Endothelial cell of umbilical vein (primary cell): ENCODE measurements at regions not wholly inside any gene's neighbourhood (a gene's known extent, or its start where the extent isn't known, plus 50 kb on each side); places are given as distances from the start of the nearest gene placed in this dataset.

Source experiments
- BruUV-seq: library from RNA; stranded (reverse); fragments of 400-500 nt; replicated peaks from 2 replicates; lab custom pipeline; 2021; lab: Mats Ljungman, UMichigan
- CTCF ChIA-PET: fragments of 300-600, 350-600 bp; sonication (Branson Sonifier 250); formaldehyde crosslinking; loops from one replicate; lab custom pipeline; 2021; ENCODE audit warnings: antibody characterized with exemption, inconsistent platforms; lab: Charles Lee
- POLR2A ChIA-PET: fragments of 300-600, 350-600 bp; sonication (Branson Sonifier 250); formaldehyde crosslinking; loops from one replicate; lab custom pipeline; 2021; ENCODE audit warnings: antibody characterized with exemption, inconsistent platforms; lab: Charles Lee
- DNase-seq: peaks from one replicate; pipeline ENCODE4 v3.0.0-alpha.2; 2011; ENCODE audit warnings: low read depth, low spot score
- FAIRE-seq: peaks from 2 replicates; lab custom pipeline; 2011; peaks lifted over from hg19 to GRCh38; lab: Jason Lieb, UNC
- H2AFZ ChIP-seq: 2 replicates; pipeline ENCODE4 v1.6.0; 2012; ENCODE audit warnings: low read depth, low read length, control low read depth, inconsistent platforms
- H3K27ac ChIP-seq: 2 replicates; pipeline ENCODE4 v1.5.1; 2011; ENCODE audit warnings: low read depth, mild to moderate bottlenecking, control low read depth, low read length, moderate library complexity; ENCODE audit not compliant: insufficient read depth
- H3K27me3 ChIP-seq, 2 experiments: 2 replicates each; pipeline versions ENCODE4 v1.6.0 to v1.6.1; 2011; ENCODE audit warnings: low read length in 2 of 2, mixed read lengths in 1 of 2; ENCODE audit not compliant: control insufficient read depth in 2 of 2, insufficient read depth in 2 of 2
- H3K36me3 ChIP-seq, 2 experiments: 2 replicates in 1 of 2; 3 replicates in 1 of 2; pipeline ENCODE4 v1.5.1; 2011; ENCODE audit warnings: low read length in 2 of 2, mild to moderate bottlenecking in 1 of 2, moderate library complexity in 1 of 2; ENCODE audit not compliant: control insufficient read depth in 2 of 2, insufficient read depth in 2 of 2; ENCODE audit errors: extremely low read depth in 1 of 2
- H3K4me1 ChIP-seq: 3 replicates; pipeline ENCODE4 v1.5.1; 2011; ENCODE audit warnings: mild to moderate bottlenecking, low read length; ENCODE audit not compliant: control insufficient read depth, insufficient read depth; ENCODE audit errors: extremely low read depth
- H3K4me2 ChIP-seq: 2 replicates; pipeline ENCODE4 v1.6.1; 2011; ENCODE audit warnings: low read length, control low read depth, mixed read lengths; ENCODE audit not compliant: insufficient read depth
- H3K4me3 ChIP-seq, 3 experiments: fragments of 200-600 bp in 1 of 3; sonication (generic), shearing (Covaris generic) in 1 of 3; replicated peaks in 1 of 3; 2 replicates each; pipeline ENCODE4 v1.5.1; 2011 to 2016; ENCODE audit warnings: control low read depth in 3 of 3, low read length in 3 of 3, mild to moderate bottlenecking in 2 of 3, inconsistent platforms in 1 of 3, low read depth in 1 of 3, moderate library complexity in 1 of 3; ENCODE audit not compliant: insufficient read depth in 1 of 3
- H3K79me2 ChIP-seq: 2 replicates; pipeline ENCODE4 v1.6.0; 2012; ENCODE audit warnings: low read length, inconsistent platforms; ENCODE audit not compliant: control insufficient read depth, insufficient read depth
- H3K9ac ChIP-seq: replicated peaks from 2 replicates; pipeline ENCODE3; 2011; ENCODE audit warnings: low read length, control low read depth; ENCODE audit not compliant: insufficient read depth; ENCODE audit errors: extremely low read depth
- H3K9me1 ChIP-seq: replicated peaks from 3 replicates; pipeline ENCODE4 v1.6.0; 2011; ENCODE audit warnings: mild to moderate bottlenecking, low read length; ENCODE audit not compliant: control insufficient read depth, insufficient read depth; ENCODE audit errors: extremely low read depth
- H3K9me3 ChIP-seq: replicated peaks from 2 replicates; pipeline ENCODE4 v1.5.1; 2012; ENCODE audit warnings: low read length, inconsistent platforms; ENCODE audit not compliant: control insufficient read depth, insufficient read depth
- H4K20me1 ChIP-seq: replicated peaks from 2 replicates; pipeline ENCODE3; 2011; ENCODE audit warnings: mild to moderate bottlenecking, low read length; ENCODE audit not compliant: control insufficient read depth, insufficient read depth; ENCODE audit errors: extremely low read depth
- CTCF ChIP-seq, 2 donors: IDR thresholded peaks; 1 replicate in 1 of 2; 2 replicates in 1 of 2; pipeline ENCODE4 v1.5.1; 2011; ENCODE audit warnings: low read length in 2 of 2, mild to moderate bottlenecking in 2 of 2, moderate library complexity in 2 of 2, control low read depth in 1 of 2, inconsistent platforms in 1 of 2, low read depth in 1 of 2; ENCODE audit not compliant: insufficient read depth in 1 of 2; ENCODE audit errors: extremely low read depth in 1 of 2
- EZH2 ChIP-seq: IDR thresholded peaks from 2 replicates; pipeline ENCODE4 v1.6.1; 2012; ENCODE audit warnings: borderline replicate concordance, low read depth, mild to moderate bottlenecking, moderate library complexity, low read length, inconsistent platforms; ENCODE audit not compliant: severe bottlenecking
- FOS ChIP-seq: IDR thresholded peaks from 2 replicates; pipeline ENCODE4 v1.6.1; 2011; ENCODE audit warnings: mild to moderate bottlenecking, low read length, moderate library complexity, borderline replicate concordance; ENCODE audit not compliant: insufficient read depth
- GATA2 ChIP-seq: IDR thresholded peaks from 2 replicates; pipeline ENCODE4 v1.7.0; 2011; ENCODE audit warnings: low read depth, mild to moderate bottlenecking, moderate library complexity, mixed read lengths, low read length; ENCODE audit not compliant: insufficient read length, insufficient read depth
- JUN ChIP-seq: IDR thresholded peaks from 2 replicates; pipeline ENCODE4 v1.6.1; 2011; ENCODE audit warnings: borderline replicate concordance, low read depth; ENCODE audit not compliant: insufficient read length, insufficient read depth
- MAX ChIP-seq: IDR thresholded peaks from 2 replicates; pipeline ENCODE4 v1.6.1; 2011; ENCODE audit not compliant: insufficient read depth, insufficient read length
- MYC ChIP-seq: IDR thresholded peaks from one replicate; pipeline ENCODE4 v1.6.1; 2011; ENCODE audit warnings: mild to moderate bottlenecking, low read depth, low read length
- POLR2A ChIP-seq: IDR thresholded peaks from 2 replicates; pipeline ENCODE4 v1.6.1; 2012; ENCODE audit warnings: low read depth, mild to moderate bottlenecking, control low read depth, low read length
- POLR2AphosphoS5 ChIP-seq: IDR thresholded peaks from 2 replicates; pipeline ENCODE4 v1.6.1; 2012; ENCODE audit warnings: low read depth, mild to moderate bottlenecking, control low read depth, low read length, moderate library complexity; ENCODE audit not compliant: insufficient read depth
- dilution Hi-C: fragments of 300-500 bp; cut with MboI; formaldehyde crosslinking; loops from one replicate; pipeline ENCODE4 v1.15.0; 2019; ENCODE audit warnings: low sequenced_read_pairs; ENCODE audit not compliant: extremely low pct_ligation_motif_present
- intact Hi-C: fragments of 100-400 bp; cut with micrococcal nuclease; formaldehyde crosslinking; loops from one replicate; pipeline ENCODE4 v1.10.0; 2022

GRCh38 chr1:83055391-83056170 is 943.4 kb downstream of the TTLL7 start:
- DNase-seq (no peak), FAIRE-seq (no peak)
- dilution Hi-C loops = no loop called here
- H3K9me1 ChIP-seq = no peaks in the 10 kb centered on the region
- H3K79me2 ChIP-seq = no peaks in the 10 kb centered on the region
- BruUV-seq = no TSS peak
- H3K27me3 ChIP-seq = no peaks in the 10 kb centered on the region
- H3K27ac ChIP-seq = no peak overlapping the region
- CTCF ChIA-PET = interaction anchor here (1.6 kb wide), 1 partner anchor 14 kb away, joined by 3 read pairs; no protein-coding TSS in a partner anchor
- no peaks in the 10 kb centered on the region for H3K36me3 ChIP-seq
- intact Hi-C loops = no loop called here
- H3K9ac ChIP-seq = no peak overlapping the region
- H3K9me3 ChIP-seq = no peaks in the 10 kb centered on the region
- H2AFZ ChIP-seq = no peak overlapping the region
- H3K4me1 ChIP-seq = no peaks in the 10 kb centered on the region
- H3K4me2 ChIP-seq = no peak overlapping the region
- TF ChIP-seq FOS (no peak), POLR2A (no peak), MYC (no peak), EZH2 (no peak), MAX (no peak), POLR2AphosphoS5 (no peak), GATA2 (no peak), CTCF (IDR thresholded peaks at IDR 0.05; ENCODE audit: extremely low read depth in 1 of 2, insufficient read depth in 1 of 2, low read depth in 1 of 2, low read length in 2 of 2) (no peak), JUN (no peak)
- POLR2A ChIA-PET = no interaction called here
- no peak overlapping the region for H3K4me3 ChIP-seq
- H4K20me1 ChIP-seq = no peaks in the 10 kb centered on the region
